H1 (cell line): ENCODE measurements at regions not wholly inside any gene's neighbourhood (a gene's known extent, or its start where the extent isn't known, plus 50 kb on each side); places are given as distances from the start of the nearest gene placed in this dataset.

Experiments used
- ASH2L ChIP-seq: fragments of 200-600, 300-600 bp; sonication (generic); IDR thresholded peaks from one replicate; pipeline ENCODE4 v1.7.1; 2017; ENCODE audit warnings: low read length
- CTCF ChIP-seq, 3 experiments: IDR thresholded peaks; 1 replicate in 2 of 3; 2 replicates in 1 of 3; pipeline versions ENCODE4 v1.5.1 to v1.6.1; 2011; ENCODE audit warnings: low read length in 3 of 3, mild to moderate bottlenecking in 3 of 3, inconsistent platforms in 2 of 3, low read depth in 1 of 3, moderate library complexity in 1 of 3; ENCODE audit not compliant: insufficient read depth in 1 of 3; ENCODE audit errors: control extremely low read depth in 1 of 3
- EP300 ChIP-seq, 2 experiments: IDR thresholded peaks; 1 replicate in 1 of 2; 2 replicates in 1 of 2; pipeline ENCODE4 v1.6.1; 2011 to 2012; ENCODE audit warnings: low read depth in 2 of 2, low read length in 2 of 2, mild to moderate bottlenecking in 2 of 2, borderline replicate concordance in 1 of 2, inconsistent platforms in 1 of 2, moderate library complexity in 1 of 2
- EZH2 ChIP-seq: fragments of 200-600 bp; sonication (generic); IDR thresholded peaks from 2 replicates; pipeline ENCODE4 v1.7.1; 2012; ENCODE audit warnings: low read depth, mild to moderate bottlenecking, moderate library complexity, low read length, inconsistent platforms; ENCODE audit not compliant: severe bottlenecking
- TAF1 ChIP-seq: IDR thresholded peaks from 2 replicates; pipeline ENCODE4 v1.6.1; 2011; ENCODE audit warnings: mild to moderate bottlenecking, low read depth, low read length
- TAF7 ChIP-seq: optimal IDR thresholded peaks from 2 replicates; pipeline ENCODE3; 2011; ENCODE audit warnings: low read depth, mild to moderate bottlenecking, inconsistent platforms, low read length, moderate library complexity, borderline replicate concordance
- TCF12 ChIP-seq: IDR thresholded peaks from 2 replicates; pipeline ENCODE4 v1.6.1; 2011; ENCODE audit warnings: low read depth, mild to moderate bottlenecking, low read length
- USF2 ChIP-seq: IDR thresholded peaks from 2 replicates; pipeline ENCODE4 v1.6.1; 2011; ENCODE audit warnings: low read length, improper control_type of control experiment

- TF ChIP-seq TAF7, result no peak
- TF ChIP-seq EZH2, result no peak
- no peak for TF ChIP-seq CTCF (IDR thresholded peaks at IDR 0.05; ENCODE audit: control extremely low read depth in 1 of 3, insufficient read depth in 1 of 3, low read depth in 1 of 3, low read length in 3 of 3)
- TF ChIP-seq TCF12, result no peak
- no peak for TF ChIP-seq USF2
- no peak for TF ChIP-seq TAF1
- no peak for TF ChIP-seq ASH2L
- no peak for TF ChIP-seq EP300 (IDR thresholded peaks at IDR 0.05; ENCODE audit: borderline replicate concordance in 1 of 2, low read depth in 2 of 2, low read length in 2 of 2)
These were observed 258.0 kb downstream of the LTN1 start for GRCh38 chr21:28734522-28735175.
